SK-N-DZ (cell line): ENCODE measurements at regions not wholly inside any gene's neighbourhood (a gene's known extent, or its start where the extent isn't known, plus 50 kb on each side); places are given as distances from the start of the nearest gene placed in this dataset.
"Not testable (repeated sequence)": the region's sequence is repeated elsewhere in the genome, so short reads cannot be mapped to it uniquely, and the experiment has no call there.

Source experiments
- DNase-seq: peaks from one replicate; pipeline ENCODE4 v3.0.0-alpha.2; 2015; ENCODE audit warnings: low spot score

- DNase-seq, result no peak
Observed at GRCh38 chr12:70008944-70009343, 183.9 kb downstream of the MYRFL start.

- no peak for DNase-seq
Observed at GRCh38 chr12:70011353-70011752, 186.3 kb downstream of the MYRFL start.

- DNase-seq, result not testable (repeated sequence)
Observed at GRCh38 chr12:70013016-70013415, 188.0 kb downstream of the MYRFL start.

GRCh38 chr12:70028515-70028914 lies 203.5 kb downstream of the MYRFL start:
- no peak for DNase-seq

- DNase-seq, result no peak
Observed at GRCh38 chr12:70028918-70029317, 203.9 kb downstream of the MYRFL start.

GRCh38 chr12:70031046-70031445 lies 206.0 kb downstream of the MYRFL start:
- DNase-seq, result no peak

- no peak for DNase-seq
Observed at GRCh38 chr12:70032076-70032475, 207.0 kb downstream of the MYRFL start.

GRCh38 chr12:70033310-70033709 lies 208.3 kb downstream of the MYRFL start:
- DNase-seq, result no peak

- no peak for DNase-seq
Observed at GRCh38 chr12:70040141-70040540, 203.1 kb upstream of the CNOT2 start.

- DNase-seq, result no peak
Observed at GRCh38 chr12:70042675-70043074, 200.6 kb upstream of the CNOT2 start.

- no peak for DNase-seq
Observed at GRCh38 chr12:70043490-70044138, 199.6 kb upstream of the CNOT2 start.

- DNase-seq, result no peak
Observed at GRCh38 chr12:70044167-70044566, 199.1 kb upstream of the CNOT2 start.

- no peak for DNase-seq
Observed at GRCh38 chr12:70045036-70045435, 198.2 kb upstream of the CNOT2 start.

- DNase-seq, result no peak
Observed at GRCh38 chr12:70045514-70045913, 197.7 kb upstream of the CNOT2 start.

GRCh38 chr12:70048521-70049250 lies 194.5 kb upstream of the CNOT2 start:
- no peak for DNase-seq

- DNase-seq, result no peak
Observed at GRCh38 chr12:70049596-70050360, 193.5 kb upstream of the CNOT2 start.

GRCh38 chr12:70052476-70052875 lies 190.8 kb upstream of the CNOT2 start:
- no peak for DNase-seq

GRCh38 chr12:70052931-70053497 lies 190.2 kb upstream of the CNOT2 start:
- DNase-seq, result no peak

GRCh38 chr12:70059373-70059772 lies 183.9 kb upstream of the CNOT2 start:
- DNase-seq, result no peak

- no peak for DNase-seq
Observed at GRCh38 chr12:70060634-70061033, 182.6 kb upstream of the CNOT2 start.

GRCh38 chr12:70068743-70069142 lies 174.5 kb upstream of the CNOT2 start:
- no peak for DNase-seq
